SK-N-MC (cell line): ENCODE measurements at regions not wholly inside any gene's neighbourhood (a gene's known extent, or its start where the extent isn't known, plus 50 kb on each side); places are given as distances from the start of the nearest gene placed in this dataset.

Source experiments
- DNase-seq: peaks from one replicate; pipeline ENCODE4 v3.0.0-alpha.2; 2011; ENCODE audit warnings: low read depth, low spot score
- H3K27ac ChIP-seq: fragments of 200-600 bp; sonication (generic); 2 replicates; pipeline ENCODE4 v1.5.1; 2016; ENCODE audit warnings: mixed run types
- H3K36me3 ChIP-seq: fragments of 200-600 bp; sonication (generic); 2 replicates; pipeline ENCODE4 v1.6.1; 2017; ENCODE audit warnings: antibody characterized with exemption, low read length, mixed read lengths; ENCODE audit not compliant: insufficient read depth
- H3K4me3 ChIP-seq: fragments of 200-600 bp; sonication (generic); 2 replicates; pipeline ENCODE4 v1.5.1; 2016
- H3K9ac ChIP-seq: fragments of 200-600 bp; sonication (generic); 2 replicates; pipeline ENCODE4 v1.8.0; 2017; ENCODE audit warnings: mixed run types, mixed read lengths; ENCODE audit not compliant: insufficient read length
- H3K9me3 ChIP-seq: fragments of 200-600 bp; sonication (generic); 2 replicates; pipeline ENCODE4 v1.6.1; 2017; ENCODE audit warnings: low read depth, mild to moderate bottlenecking, antibody characterized with exemption, low read length, moderate library complexity, mixed read lengths
- EZH2 ChIP-seq: fragments of 200-600 bp; sonication (generic); IDR thresholded peaks from one replicate; pipeline ENCODE4 v1.6.1; 2017; ENCODE audit warnings: antibody characterized with exemption
- FOXP2 ChIP-seq: optimal IDR thresholded peaks from 2 replicates; pipeline ENCODE3; 2011; ENCODE audit warnings: mild to moderate bottlenecking, moderate library complexity; ENCODE audit not compliant: insufficient read depth; ENCODE audit errors: extremely low read length, control extremely low read depth
- POLR2AphosphoS5 ChIP-seq: IDR thresholded peaks from 2 replicates; pipeline ENCODE4 v1.6.1; 2012; ENCODE audit warnings: mild to moderate bottlenecking, low read depth, low read length, borderline replicate concordance

- DNase-seq = no peak
- H3K9ac ChIP-seq = no peak overlapping the region
- no peaks in the 10 kb centered on the region for H3K36me3 ChIP-seq
- no peak for TF ChIP-seq EZH2
- no peak for TF ChIP-seq POLR2AphosphoS5
- no peak for TF ChIP-seq FOXP2
- no peak overlapping the region for H3K27ac ChIP-seq
- H3K9me3 ChIP-seq = no peaks in the 10 kb centered on the region
- H3K4me3 ChIP-seq = no peak overlapping the region
Observed at GRCh38 chr20:60956194-60956593, 295.9 kb upstream of the CDH4 start.

GRCh38 chr20:60957621-60958020 is 294.4 kb upstream of the CDH4 start:
- H3K9ac ChIP-seq = no peak overlapping the region
- TF ChIP-seq POLR2AphosphoS5 (no peak), EZH2 (no peak), FOXP2 (no peak)
- no peak overlapping the region for H3K4me3 ChIP-seq
- H3K36me3 ChIP-seq = no peaks in the 10 kb centered on the region
- no peak overlapping the region for H3K27ac ChIP-seq
- no peak for DNase-seq
- H3K9me3 ChIP-seq = no peaks in the 10 kb centered on the region

- TF ChIP-seq POLR2AphosphoS5 = no peak
- no peak for TF ChIP-seq EZH2
- TF ChIP-seq FOXP2 = no peak
- H3K36me3 ChIP-seq = no peaks in the 10 kb centered on the region
- no peak overlapping the region for H3K9ac ChIP-seq
- no peak overlapping the region for H3K4me3 ChIP-seq
- no peak overlapping the region for H3K27ac ChIP-seq
- no peak for DNase-seq
- no peaks in the 10 kb centered on the region for H3K9me3 ChIP-seq
Observed at GRCh38 chr20:60959971-60960370, 292.1 kb upstream of the CDH4 start.

- no peak overlapping the region for H3K4me3 ChIP-seq
- H3K9ac ChIP-seq = no peak overlapping the region
- no peak for DNase-seq
- no peaks in the 10 kb centered on the region for H3K36me3 ChIP-seq
- H3K9me3 ChIP-seq = no peaks in the 10 kb centered on the region
- TF ChIP-seq FOXP2 = no peak
- TF ChIP-seq EZH2 = no peak
- no peak for TF ChIP-seq POLR2AphosphoS5
- no peak overlapping the region for H3K27ac ChIP-seq
Observed at GRCh38 chr20:60960500-60960899, 291.6 kb upstream of the CDH4 start.

- Histone ChIP-seq H3K27ac (no peak overlapping the region), H3K9me3 (no peaks in the 10 kb centered on the region), H3K9ac (no peak overlapping the region), H3K36me3 (no peaks in the 10 kb centered on the region), H3K4me3 (no peak overlapping the region)
- no peak for TF ChIP-seq FOXP2
- TF ChIP-seq POLR2AphosphoS5 = no peak
- TF ChIP-seq EZH2 = no peak
- no peak for DNase-seq
Observed at GRCh38 chr20:60961551-60961950, 290.5 kb upstream of the CDH4 start.

GRCh38 chr20:60962367-60963045 is 289.6 kb upstream of the CDH4 start:
- no peak overlapping the region for H3K9ac ChIP-seq

GRCh38 chr20:60963146-60963545 is 288.9 kb upstream of the CDH4 start:
- no peak overlapping the region for H3K27ac ChIP-seq
- H3K36me3 ChIP-seq = no peaks in the 10 kb centered on the region
- no peak overlapping the region for H3K4me3 ChIP-seq
- no peak overlapping the region for H3K9ac ChIP-seq
- no peak for DNase-seq
- no peaks in the 10 kb centered on the region for H3K9me3 ChIP-seq
- no peak for TF ChIP-seq FOXP2
- no peak for TF ChIP-seq POLR2AphosphoS5
- no peak for TF ChIP-seq EZH2

More at GRCh38 chr20:60962367-60963045, 289.6 kb upstream of the CDH4 start:
- no peak for DNase-seq
- no peaks in the 10 kb centered on the region for H3K9me3 ChIP-seq
- no peaks in the 10 kb centered on the region for H3K36me3 ChIP-seq
- H3K27ac ChIP-seq = no peak overlapping the region
- no peak for TF ChIP-seq POLR2AphosphoS5
- no peak for TF ChIP-seq FOXP2
- TF ChIP-seq EZH2 = no peak
- no peak overlapping the region for H3K4me3 ChIP-seq

GRCh38 chr20:60964911-60965310 is 287.1 kb upstream of the CDH4 start:
- H3K27ac ChIP-seq = no peak overlapping the region
- H3K9ac ChIP-seq = no peak overlapping the region
- H3K9me3 ChIP-seq = no peaks in the 10 kb centered on the region
- H3K4me3 ChIP-seq = no peak overlapping the region
- no peak for DNase-seq
- no peaks in the 10 kb centered on the region for H3K36me3 ChIP-seq
- TF ChIP-seq FOXP2 = no peak

- no peaks in the 10 kb centered on the region for H3K9me3 ChIP-seq
- no peaks in the 10 kb centered on the region for H3K36me3 ChIP-seq
- no peak for DNase-seq
- H3K9ac ChIP-seq = no peak overlapping the region
- H3K27ac ChIP-seq = no peak overlapping the region
- no peak overlapping the region for H3K4me3 ChIP-seq
- TF ChIP-seq POLR2AphosphoS5 (no peak), EZH2 (no peak), FOXP2 (no peak)
Observed at GRCh38 chr20:60966031-60966430, 286.0 kb upstream of the CDH4 start.
